ENCODE measurements at regions not wholly inside any gene's neighbourhood (a gene's known extent, or its start where the extent isn't known, plus 50 kb on each side); places are given as distances from the start of the nearest gene placed in this dataset.
A peak's percentile ranks its signal among the peaks of the same experiment; 100 is the strongest.
"Not testable (repeated sequence)": the region's sequence is repeated elsewhere in the genome, so short reads cannot be mapped to it uniquely, and the experiment has no call there.

DNA sequence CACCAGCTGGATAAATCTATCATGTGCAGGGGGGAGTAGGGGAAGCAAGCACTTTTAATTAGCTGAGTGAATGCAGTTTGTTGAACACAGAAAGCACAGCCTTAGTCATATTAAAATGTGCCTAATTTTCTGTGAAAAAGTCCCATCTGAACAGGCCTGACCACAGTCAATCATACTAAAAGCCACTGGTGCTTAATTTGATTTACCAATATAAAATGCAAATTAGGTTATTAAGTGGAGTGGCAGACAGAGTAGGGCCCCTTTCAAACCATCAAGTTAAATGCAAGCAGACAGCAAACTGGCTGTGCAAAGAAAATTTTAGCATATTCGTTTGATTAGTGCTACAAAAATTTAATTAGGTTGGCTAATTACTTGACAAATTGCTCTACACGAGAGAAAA, 176.1 kb downstream of the ISL1 start:
- no peak for DNase-seq (ENCODE audit: low read depth)

DNA sequence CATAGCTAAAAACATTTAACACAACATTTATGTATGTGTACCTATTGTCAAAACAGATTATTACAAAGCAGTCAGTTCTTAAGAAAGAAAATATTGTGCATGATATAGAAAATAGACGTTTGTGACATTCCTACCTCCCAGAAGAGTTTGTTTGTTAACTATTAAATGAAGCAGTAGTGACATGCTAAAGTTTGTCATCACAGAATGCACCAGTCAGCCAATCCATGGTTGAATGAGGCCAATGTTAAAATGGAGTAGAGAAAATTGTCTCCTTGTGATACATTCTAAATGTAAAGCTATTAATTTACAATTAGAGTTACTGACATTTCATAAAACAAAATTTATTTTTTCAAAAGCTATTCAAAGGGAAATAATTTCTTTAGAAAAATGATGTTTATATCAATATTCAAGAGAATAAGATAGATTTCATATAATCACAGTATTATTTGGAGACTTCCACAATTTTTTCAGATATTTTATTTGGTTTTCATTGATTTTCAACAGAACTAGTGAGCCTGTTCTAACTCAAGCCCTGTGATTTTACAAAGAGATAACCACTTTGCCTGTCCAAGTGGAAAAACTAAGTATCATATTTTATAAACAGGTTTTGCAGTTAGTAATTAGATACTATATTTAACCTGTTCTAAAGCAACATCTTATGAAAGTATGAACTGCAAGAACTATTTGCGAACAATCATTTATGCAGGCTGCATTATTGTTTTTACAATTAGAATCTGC, 176.8 kb downstream of the ISL1 start:
- DNase-seq (ENCODE audit: low read depth), result no peak

DNA sequence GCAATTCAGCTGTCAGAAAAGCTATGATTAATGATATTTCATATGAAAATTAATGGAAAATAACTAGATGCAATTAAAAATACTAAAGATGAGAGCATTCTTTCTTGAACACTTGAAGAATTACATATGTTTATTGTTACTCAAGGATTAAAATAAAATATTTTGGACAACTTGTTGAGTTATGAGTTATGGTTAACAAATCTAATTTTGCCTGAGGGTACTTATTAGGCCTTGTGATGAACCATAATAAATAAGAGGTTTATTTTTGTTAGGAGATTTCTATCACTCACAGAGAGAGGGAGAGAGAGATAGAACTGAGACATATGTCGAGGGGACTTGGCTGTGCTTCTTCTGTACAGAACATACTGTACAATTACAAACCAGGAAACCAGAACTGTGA, 183.7 kb downstream of the ISL1 start:
- DNase-seq (ENCODE audit: low read depth), result no peak

DNA sequence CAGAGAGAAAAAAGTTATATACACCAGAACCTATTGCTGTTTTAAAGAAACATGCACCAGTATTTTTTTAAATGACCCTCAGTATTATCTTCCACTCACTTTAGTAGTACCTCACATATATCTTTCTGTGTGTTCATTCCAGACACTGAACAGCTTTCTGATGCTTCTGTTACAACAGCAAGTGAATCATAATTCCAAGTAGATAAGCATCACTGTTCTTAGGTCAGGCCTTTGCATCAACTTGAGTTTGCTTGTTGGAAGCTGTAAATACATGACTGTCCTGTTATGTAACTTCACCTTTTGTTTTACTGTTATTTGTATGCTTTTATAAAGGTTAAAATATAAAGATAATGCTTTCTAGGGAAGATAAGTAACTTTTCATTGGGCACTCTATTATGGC, 184.4 kb downstream of the ISL1 start:
- DNase-seq (ENCODE audit: low read depth), result no peak

DNA sequence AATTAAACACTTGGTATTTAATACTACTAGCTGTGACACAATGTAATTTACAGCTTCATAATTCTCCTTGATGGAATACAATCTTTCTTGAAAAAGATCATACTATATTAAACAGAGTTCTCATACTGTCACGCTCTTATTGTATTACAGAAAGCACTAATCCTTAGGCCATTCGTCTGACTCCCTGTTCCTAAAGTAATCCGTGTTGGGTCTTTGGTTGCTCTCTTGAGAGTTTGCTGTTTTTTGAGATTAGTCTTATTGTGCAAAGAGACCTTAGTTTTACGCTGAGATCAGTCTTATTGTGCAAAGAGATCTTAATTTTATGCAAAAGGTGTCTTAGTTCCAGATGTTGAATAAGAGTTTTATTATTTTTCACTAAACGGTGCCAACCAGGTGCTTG, 190.6 kb downstream of the ISL1 start:
- no peak for DNase-seq (ENCODE audit: low read depth)

DNA sequence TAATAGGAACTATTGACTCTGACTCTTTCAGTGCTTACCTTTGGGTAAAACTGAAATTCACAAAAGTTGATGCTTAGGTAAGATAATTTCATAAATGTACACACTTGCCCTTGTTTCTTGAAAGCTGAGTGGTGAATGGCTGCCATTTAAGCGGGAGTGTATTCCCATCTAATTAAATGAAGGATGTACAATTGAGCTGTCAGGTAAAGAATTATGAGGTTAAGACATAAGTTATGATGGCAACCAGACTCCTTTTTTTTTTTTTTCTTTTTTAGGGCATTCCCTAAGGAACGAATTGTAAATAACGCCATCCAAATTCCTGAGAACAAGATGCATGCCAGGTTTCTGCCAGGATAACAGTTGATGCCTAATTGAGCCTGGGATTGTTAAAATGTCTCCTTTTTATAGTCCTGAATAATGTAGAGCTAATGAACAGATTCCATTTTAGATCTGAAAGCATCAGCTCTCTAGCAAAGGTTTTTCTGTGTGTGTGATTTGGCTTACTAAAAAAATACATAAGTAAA, 199.7 kb downstream of the ISL1 start:
- DNase-seq (ENCODE audit: low read depth), result no peak

DNA sequence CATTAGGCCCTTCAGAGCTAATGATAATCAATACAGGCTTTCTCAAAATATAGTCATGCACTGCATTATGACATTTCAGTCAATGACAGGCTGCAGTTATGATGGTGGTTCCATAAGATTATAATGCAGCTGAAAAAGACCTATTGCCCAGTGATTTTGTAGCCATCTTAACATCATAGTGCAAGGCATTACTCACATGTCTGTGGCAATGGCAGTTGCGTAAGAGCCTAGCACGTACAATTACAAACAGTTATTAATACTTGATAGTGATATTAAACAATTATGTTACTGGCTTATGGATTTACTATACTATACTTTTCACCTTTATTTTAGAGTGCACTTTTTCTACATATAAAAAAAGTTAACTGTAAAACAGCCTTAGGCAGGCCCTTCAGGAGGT, 214.8 kb downstream of the ISL1 start:
- no peak for DNase-seq (ENCODE audit: low read depth)

DNA sequence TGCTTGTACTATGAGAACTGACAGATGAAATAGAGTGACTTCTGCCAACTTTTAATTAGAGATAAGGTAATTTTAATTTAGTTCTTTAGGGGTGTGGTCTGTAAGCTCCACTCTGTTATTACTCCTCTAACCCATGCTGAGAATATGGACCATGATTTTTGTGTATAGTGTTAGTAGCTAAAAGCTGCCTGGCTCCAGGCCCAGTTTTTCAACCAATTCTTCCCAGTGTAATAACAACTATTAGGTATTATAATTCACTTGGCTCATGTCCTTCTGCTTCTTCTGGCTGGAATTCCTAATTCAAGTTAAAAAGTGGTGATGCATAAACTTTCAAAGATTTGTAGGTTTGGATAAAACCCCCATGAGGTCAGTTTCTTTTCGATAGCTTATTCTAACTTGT, 216.3 kb downstream of the ISL1 start:
- DNase-seq (ENCODE audit: low read depth), result no peak

DNA sequence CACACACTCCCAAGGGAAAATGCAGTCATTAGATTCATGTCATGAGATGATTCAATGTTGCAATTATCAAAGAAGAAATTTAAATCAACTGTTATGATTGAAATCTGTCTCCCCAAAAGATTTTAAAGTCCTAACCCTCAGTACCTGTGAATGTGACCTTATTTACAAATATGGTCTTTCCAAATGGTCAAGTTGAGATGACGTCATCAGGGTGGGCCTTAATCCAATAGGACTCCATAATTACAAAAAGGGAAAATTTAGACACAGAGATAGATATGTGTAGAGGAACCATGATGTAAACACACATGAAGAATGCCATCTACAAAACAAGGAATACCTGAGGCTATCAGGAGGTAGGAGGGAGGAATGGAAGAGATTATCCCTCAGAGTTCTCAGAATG, 221.1 kb downstream of the ISL1 start:
- no peak for DNase-seq (ENCODE audit: low read depth)

DNA sequence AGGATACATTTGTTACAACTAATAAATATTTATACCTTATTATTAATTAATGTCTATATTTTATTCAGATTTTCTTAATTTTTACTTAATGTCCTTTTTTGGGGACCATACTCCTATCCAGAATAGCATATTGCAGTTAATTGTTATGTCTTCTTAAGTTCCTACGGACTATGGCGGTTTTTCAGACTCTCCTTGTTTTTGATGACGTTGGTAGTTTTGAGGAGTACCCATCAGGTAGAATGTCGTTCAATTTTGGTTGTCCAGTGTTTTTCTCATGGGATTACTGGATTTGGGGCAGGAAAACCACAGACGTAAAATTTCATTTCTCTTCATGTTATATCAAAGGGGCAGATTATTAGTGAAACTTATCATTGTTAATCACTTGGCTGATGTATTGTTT, 223.7 kb downstream of the ISL1 start:
- no peak for DNase-seq (ENCODE audit: low read depth)

DNA sequence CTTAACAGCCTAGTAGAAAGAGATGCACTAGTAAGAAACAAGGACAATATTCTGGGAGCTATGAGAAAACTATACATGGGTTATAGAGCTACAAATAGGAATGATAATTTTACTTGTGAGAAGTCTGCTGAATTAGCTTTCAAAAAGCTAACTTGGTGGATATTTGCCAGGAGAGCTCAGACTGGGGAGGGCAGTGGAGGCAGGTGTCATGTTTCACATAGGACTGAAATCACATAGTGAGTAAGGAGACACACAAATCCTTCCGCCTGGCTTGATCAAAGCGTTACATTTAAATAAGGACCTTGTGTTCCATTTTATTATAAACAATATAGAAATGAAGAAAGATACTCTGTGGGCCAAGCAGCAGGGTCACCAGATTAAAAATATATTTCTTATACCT, 235.0 kb downstream of the ISL1 start:
- no peak for DNase-seq (ENCODE audit: low read depth)

DNA sequence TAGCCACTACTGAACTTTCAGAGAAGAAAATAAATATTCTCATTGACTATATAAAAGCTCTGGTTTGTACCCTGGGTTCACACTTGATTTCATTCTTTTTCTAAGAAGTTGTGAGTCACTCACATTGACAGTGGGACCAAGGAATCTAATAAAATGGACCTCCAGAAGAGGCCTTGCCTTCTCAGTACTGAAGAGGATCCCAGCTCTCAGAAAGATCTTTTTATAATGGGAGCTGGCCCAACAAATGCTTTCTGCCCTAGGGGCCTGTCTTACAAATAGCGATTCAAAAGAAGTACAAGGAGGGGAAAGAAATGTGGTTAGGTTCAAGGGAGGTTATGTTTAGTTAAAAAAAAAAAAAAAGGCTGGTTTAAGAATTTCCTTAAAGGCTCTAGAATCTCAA, 237.9 kb downstream of the ISL1 start:
- DNase-seq (ENCODE audit: low read depth), result peak; percentile 33

DNA sequence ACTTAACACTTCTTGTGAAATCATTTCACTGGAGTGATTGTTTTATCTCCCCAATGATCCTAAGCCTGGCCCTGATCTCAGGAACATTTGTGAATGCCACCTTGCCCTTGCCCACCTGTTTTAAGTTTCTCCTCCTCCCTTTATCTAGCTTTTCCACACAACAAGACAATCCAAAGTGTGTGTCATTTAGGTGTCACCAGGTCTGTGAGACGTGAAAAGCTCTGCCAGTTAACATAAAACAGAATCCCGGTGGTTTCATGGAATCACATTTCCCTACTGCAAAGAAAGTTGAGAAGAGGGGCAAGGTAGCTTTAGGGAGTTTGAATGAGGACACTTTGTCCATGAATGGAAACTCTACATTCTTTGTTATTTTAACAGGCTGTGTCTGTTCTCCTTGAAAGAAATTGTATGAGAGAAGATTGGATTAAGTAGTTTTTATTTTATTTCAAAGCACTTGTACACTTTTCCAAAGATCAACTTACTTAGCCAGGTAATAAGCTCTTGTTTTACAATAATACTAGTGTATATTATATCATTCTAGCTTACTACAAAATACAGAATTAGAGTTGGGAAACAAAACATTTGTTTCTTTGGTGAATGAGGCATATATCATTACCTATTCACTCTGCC, 239.0 kb downstream of the ISL1 start:
- DNase-seq (ENCODE audit: low read depth), result no peak

DNA sequence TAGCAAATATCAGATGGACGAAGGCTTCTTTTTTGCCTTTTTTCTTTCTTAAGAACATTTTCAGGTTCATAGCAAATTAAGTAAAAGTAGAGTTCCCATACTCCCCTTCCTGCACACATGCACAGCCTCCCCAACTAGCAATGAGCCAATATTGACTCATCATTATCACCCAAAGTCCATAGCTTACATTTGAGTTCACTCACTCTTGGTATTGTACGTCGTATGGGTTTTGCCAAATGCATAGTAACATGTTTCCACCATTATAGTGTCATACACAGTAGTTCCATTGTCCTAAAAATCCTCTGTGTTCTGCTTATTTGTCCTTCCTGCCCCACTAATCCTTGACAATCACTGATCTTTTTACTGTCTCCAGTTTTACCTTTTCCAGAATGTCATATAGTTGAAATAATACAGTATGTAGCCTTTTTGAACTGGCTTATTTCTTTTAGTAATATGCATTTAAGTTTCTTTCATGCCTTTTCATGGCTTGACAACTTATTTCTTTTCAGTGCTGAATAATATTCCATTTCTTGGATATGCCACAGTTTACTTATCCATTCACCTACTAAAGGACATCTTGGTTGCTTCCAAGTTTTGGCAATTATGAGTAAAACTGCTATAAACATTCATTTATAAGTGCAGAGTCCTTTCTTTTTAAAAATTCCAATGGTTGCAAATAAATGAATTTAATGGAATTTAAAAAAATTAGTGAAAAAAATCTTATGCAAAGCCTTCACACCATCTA, 242.1 kb downstream of the ISL1 start:
- no peak for DNase-seq (ENCODE audit: low read depth)

DNA sequence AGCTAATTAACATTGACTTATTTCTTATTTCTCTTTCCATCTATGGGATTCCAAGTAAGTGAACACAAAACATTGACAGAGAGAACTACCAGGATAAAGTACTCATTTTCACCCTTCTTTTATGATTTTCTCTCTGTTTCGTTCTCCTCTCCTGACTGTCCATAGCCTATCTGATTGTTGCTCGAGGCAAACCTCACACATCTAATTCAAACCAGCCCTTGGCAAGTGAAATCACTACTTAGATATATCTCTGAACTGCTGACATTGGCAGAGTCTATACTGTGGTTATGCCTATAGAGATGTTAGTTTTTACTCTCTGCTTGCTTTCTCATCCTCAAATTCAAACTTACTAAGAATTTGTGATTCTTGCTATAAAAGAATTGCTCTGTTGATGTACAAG, 248.8 kb downstream of the ISL1 start:
- no peak for DNase-seq (ENCODE audit: low read depth)

DNA sequence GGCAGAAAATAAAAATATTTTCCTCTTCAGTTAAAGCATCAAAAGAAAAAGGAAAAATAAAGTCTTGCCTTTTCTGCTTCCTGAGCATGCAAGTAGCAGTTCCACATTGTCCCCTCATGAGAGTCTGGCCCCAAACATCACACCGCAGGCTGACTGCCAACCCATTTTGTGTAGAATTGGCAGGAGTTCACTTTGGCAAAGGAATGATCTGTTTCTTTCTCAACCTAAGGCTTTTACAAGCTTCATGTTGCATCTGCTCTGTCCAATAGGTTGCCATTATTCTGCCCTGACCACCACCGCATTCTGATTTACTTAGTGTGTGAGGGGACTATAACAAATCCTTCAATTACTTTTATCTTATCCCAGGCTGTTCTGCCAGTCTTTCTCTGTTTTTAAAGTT, 249.5 kb downstream of the ISL1 start:
- no peak for DNase-seq (ENCODE audit: low read depth)

DNA sequence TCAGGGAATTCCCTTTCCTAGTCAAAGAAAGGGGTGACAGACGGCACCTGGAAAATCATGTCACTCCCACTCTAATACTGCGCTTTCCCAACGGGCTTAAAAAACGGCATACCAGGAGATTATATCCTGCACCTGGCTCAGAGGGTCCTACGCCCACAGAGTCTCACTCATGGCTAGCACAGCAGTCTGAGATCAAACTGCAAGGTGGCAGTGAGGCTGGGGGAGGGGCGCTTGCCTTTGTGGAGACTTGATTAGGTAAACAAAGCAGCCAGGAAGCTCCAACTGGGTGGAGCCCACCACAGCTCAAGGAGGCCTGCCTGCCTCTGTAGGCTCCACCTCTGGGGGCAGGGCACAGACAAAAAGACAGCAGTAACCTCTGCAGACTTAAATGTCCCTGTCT, 253.7 kb downstream of the ISL1 start:
- not testable (repeated sequence) for DNase-seq (ENCODE audit: low read depth)

DNA sequence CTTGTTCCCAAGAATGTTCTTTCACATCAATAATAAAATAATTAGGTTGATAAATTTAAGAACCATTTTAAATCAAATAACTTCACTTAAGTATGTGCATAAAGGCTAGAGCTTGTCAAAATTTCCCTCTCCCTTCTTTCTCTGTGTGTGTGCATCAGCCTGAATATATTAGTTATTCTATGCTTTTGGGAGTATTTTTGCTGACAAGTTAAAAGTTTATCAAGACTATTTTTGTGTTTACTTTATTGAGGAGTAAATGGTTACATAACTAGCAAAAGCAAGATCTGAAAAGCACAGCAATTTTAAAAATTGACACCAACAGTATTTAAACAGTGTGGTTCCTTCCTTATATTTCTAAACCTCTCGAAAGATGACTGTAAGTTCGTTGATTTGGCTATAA, 261.7 kb downstream of the ISL1 start:
- DNase-seq (ENCODE audit: low read depth), result no peak

DNA sequence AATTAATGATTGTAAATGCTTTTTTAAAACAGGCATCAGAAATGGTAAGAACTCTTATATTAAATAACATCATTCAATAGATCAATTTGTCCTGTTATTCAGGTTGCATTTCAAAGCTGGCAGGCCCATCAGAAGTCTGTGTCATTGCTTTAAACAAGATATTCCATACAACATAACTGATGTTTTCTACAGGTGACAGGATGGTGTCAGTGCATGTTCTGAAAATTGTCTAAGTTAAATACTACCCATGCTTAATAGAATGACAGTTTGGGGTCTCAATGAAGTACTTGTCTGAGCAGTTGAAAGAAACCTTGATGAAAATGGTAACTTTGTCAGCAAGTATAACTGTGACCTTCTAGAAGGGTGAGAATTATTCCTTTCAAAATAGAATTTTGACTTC, 263.2 kb downstream of the ISL1 start:
- DNase-seq (ENCODE audit: low read depth), result no peak

DNA sequence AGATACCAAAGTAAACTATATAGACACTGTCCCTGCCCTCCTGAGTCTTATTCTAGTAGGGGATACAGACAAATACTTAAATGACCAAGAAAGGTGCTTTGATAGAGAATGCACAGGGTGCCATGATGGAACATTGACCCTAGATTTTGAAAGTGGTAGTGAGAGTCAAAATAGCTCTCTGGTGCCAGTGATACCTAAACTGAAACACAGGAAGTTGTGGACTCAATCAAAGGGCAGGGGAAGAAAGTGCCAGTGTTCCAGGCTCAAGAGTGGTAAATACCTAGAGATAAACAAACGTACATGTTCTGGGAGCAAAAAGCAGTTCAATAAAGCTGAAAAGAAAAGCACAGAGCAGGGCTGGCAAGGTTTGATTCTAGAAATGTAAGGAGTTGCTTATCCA, 267.6 kb downstream of the ISL1 start:
- DNase-seq (ENCODE audit: low read depth), result no peak

DNA sequence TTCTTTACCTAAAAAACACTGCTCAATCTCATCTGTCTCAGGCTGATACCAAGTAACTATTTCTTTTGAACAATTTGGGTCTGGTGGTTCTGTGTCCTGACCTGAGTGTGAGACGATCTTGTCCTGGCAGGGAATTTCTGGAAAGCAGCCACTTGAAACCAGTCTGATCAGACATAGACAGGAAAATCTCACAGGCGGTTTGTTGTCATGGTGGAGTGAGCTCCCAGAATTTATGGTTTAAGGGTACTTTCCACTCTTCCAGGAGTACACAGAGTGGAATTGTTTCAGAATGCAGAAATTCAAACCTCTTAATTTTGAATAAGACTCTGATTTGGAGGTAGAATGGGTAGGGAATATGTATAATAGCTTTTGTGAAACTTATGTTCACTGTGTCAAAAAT, 268.2 kb downstream of the ISL1 start:
- no peak for DNase-seq (ENCODE audit: low read depth)

DNA sequence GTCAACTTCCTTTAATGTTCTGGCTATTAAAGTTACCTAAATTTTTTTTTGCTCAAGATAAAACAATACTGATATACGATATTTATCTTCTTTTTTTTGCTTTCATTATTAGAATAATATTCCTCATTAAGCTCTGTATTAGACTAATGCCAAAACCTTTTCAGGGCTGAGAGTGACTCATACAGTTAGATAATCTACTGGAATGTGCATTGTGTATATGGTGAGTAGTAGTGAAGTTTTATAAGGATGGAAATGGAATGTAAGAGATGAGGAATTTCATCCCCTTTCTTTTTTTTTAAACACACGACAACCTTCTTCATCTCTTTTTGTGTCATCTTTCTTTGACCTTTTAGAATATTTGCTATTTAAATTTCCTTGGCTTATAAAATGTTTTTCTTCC, 268.6 kb downstream of the ISL1 start:
- no peak for DNase-seq (ENCODE audit: low read depth)

DNA sequence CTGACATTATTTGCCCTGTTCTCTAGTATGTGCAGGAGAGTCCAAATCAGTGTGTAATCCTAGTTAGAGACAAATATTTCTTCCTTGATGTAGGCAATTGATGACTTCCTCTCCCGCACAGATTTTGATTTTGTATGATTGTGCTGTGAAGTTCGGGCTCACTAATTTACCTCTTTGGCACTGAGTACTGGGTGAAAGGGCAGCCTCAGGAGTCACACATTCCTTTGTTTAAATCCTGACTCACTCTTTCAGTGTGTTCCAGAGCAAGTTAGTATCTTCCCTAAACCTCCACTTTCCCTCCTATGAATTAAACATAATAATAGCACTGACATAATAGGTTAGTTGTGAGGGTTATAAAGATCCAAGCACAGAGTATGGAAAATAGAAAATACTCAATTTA, 269.7 kb downstream of the ISL1 start:
- no peak for DNase-seq (ENCODE audit: low read depth)
